Sigmoid colon (tissue), 6 donors: ENCODE measurements at regions not wholly inside any gene's neighbourhood (a gene's known extent, or its start where the extent isn't known, plus 50 kb on each side); places are given as distances from the start of the nearest gene placed in this dataset.

Experiments used
- DNase-seq: peaks from one replicate; pipeline ENCODE4 v3.0.0-alpha.2; 2019
- H3K27ac ChIP-seq, 4 donors: fragments of 200-600 bp; sonication (generic); one replicate each; pipeline ENCODE4 v1.5.1; 2016 to 2019; ENCODE audit warnings: mild to moderate bottlenecking in 1 of 4
- H3K27me3 ChIP-seq, 3 donors: fragments of 200-600 bp; sonication (generic); one replicate each; pipeline ENCODE4 v1.5.1; 2019; ENCODE audit warnings: mild to moderate bottlenecking in 1 of 3
- H3K36me3 ChIP-seq, 4 donors: fragments of 200-600 bp; sonication (generic); one replicate each; pipeline ENCODE4 v1.5.1; 2016 to 2019
- H3K4me1 ChIP-seq, 4 donors: fragments of 200-600 bp; sonication (generic); one replicate each; pipeline ENCODE4 v1.5.1; 2017 to 2019
- H3K4me3 ChIP-seq, 4 donors: fragments of 200-600 bp; sonication (generic); one replicate each; pipeline ENCODE4 v1.5.1; 2017 to 2019; ENCODE audit warnings: mild to moderate bottlenecking in 2 of 4, moderate library complexity in 1 of 4
- H3K9me3 ChIP-seq, 4 donors: fragments of 200-600 bp in 3 of 4; sonication (generic) in 3 of 4; one replicate each; pipeline versions ENCODE4 v1.5.1 to v1.6.1; 2013 to 2019
- CTCF ChIP-seq, 4 experiments: fragments of 450-650 bp in 3 of 4; fragments of 200-600 bp in 1 of 4; IDR thresholded peaks; one replicate each; pipeline ENCODE4 v1.5.1; 2016 to 2019; ENCODE audit warnings: antibody characterized with exemption in 4 of 4, mild to moderate bottlenecking in 3 of 4, moderate library complexity in 2 of 4
- EP300 ChIP-seq, 4 donors: sonication (generic); formaldehyde crosslinking; IDR thresholded peaks; one replicate each; pipeline ENCODE4 v1.6.1; 2017; ENCODE audit warnings: antibody characterized with exemption in 4 of 4
- POLR2A ChIP-seq, 2 donors: fragments of 450-650 bp; IDR thresholded peaks; one replicate each; pipeline ENCODE4 v1.6.1; 2016; ENCODE audit warnings: antibody characterized with exemption in 2 of 2, mild to moderate bottlenecking in 2 of 2, moderate library complexity in 2 of 2
- POLR2AphosphoS5 ChIP-seq, 4 donors: sonication (generic); formaldehyde crosslinking; IDR thresholded peaks; one replicate each; pipeline ENCODE4 v1.6.1; 2017; ENCODE audit warnings: antibody characterized with exemption in 4 of 4
- WGBS, 2 donors: extraction: QIAGEN DNeasy Blood & Tissue Kit; methylation state at CpG; one replicate each; pipeline ENCODE4 v1.1.7; 2013; 5-methylcytosine and 5-hydroxymethylcytosine counted together
- intact Hi-C: fragments of 100-400 bp; cut with DNase I; formaldehyde crosslinking; loops from one replicate; pipeline ENCODE4 v1.15.1; 2023
- donor health status: healthy with polysubstance abuse.
- donor health status: healthy.

DNA sequence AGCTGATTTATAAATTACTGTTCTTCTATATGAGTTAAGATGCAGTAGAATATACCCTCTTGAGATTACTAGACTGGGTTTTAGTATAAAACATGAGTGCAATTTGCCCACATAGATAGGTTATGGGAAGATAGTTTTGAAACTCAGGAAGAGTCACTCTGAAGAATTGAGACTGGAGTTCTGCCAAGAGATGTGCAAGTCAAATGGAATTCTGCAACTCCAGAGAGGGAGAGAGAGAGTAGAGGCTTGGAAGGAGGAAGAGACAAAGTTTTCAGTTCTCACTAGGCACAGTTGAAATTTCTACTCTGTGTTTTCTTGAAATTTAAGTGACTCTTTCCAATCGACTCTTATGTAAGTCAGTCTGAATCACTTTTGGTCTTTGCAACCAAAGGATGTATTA is 878.8 kb downstream of the TSN start:
- Histone ChIP-seq H3K4me1 (peaks cover 0 to 7% (median 0%) of the 10 kb centered on the region in 4 donors), H3K4me3 (no peak overlapping the region), H3K27me3 (no peaks in the 10 kb centered on the region), H3K36me3 (no peaks in the 10 kb centered on the region), H3K27ac (peak overlapping the region in 1 of 4 donors; percentile 23), H3K9me3 (no peaks in the 10 kb centered on the region)
- intact Hi-C loops = no loop called here
- TF ChIP-seq CTCF (IDR thresholded peaks at IDR 0.05) (no peak), EP300 (IDR thresholded peaks at IDR 0.05) (no peak), POLR2AphosphoS5 (IDR thresholded peaks at IDR 0.05) (no peak), POLR2A (IDR thresholded peaks at IDR 0.05) (no peak)
- WGBS, 2 donors = 74 to 78% methylated on average over 1 of the region's 1 CpG
- DNase-seq = no peak

- WGBS, 2 donors = 68 to 92% methylated on average over 2 of the region's 2 CpGs
Observed at GRCh38 chr2:122634920-122635319, 879.5 kb downstream of the TSN start.

GRCh38 chr2:122635686-122636085 is 880.2 kb downstream of the TSN start:
- Histone ChIP-seq H3K27ac (no peak overlapping the region), H3K4me3 (no peak overlapping the region), H3K4me1 (peaks cover 0 to 7% (median 0%) of the 10 kb centered on the region in 4 donors), H3K9me3 (no peaks in the 10 kb centered on the region), H3K36me3 (no peaks in the 10 kb centered on the region), H3K27me3 (no peaks in the 10 kb centered on the region)
- DNase-seq = no peak
- 48 to 51% methylated on average over 1 of the region's 1 CpG for WGBS, 2 donors
- intact Hi-C loops = no loop called here
- TF ChIP-seq EP300 (IDR thresholded peaks at IDR 0.05) (no peak), POLR2AphosphoS5 (IDR thresholded peaks at IDR 0.05) (no peak), CTCF (IDR thresholded peaks at IDR 0.05) (no peak), POLR2A (IDR thresholded peaks at IDR 0.05) (no peak)

More at GRCh38 chr2:122634920-122635319, 879.5 kb downstream of the TSN start:
- no peak for TF ChIP-seq EP300 (IDR thresholded peaks at IDR 0.05)
- no peak for TF ChIP-seq CTCF (IDR thresholded peaks at IDR 0.05)
- no peak for TF ChIP-seq POLR2AphosphoS5 (IDR thresholded peaks at IDR 0.05)
- no peak for TF ChIP-seq POLR2A (IDR thresholded peaks at IDR 0.05)
- Histone ChIP-seq H3K4me1 (peaks cover 0 to 7% (median 0%) of the 10 kb centered on the region in 4 donors), H3K9me3 (no peaks in the 10 kb centered on the region), H3K27me3 (no peaks in the 10 kb centered on the region), H3K27ac (peak overlapping the region in 1 of 4 donors; percentile 23), H3K36me3 (no peaks in the 10 kb centered on the region), H3K4me3 (no peak overlapping the region)
- intact Hi-C loops = no loop called here
- DNase-seq = no peak

GRCh38 chr2:122636097-122636496 is 880.6 kb downstream of the TSN start:
- DNase-seq = no peak
- H3K36me3 ChIP-seq = no peaks in the 10 kb centered on the region
- TF ChIP-seq EP300 (IDR thresholded peaks at IDR 0.05) = no peak
- TF ChIP-seq POLR2A (IDR thresholded peaks at IDR 0.05) = no peak
- TF ChIP-seq POLR2AphosphoS5 (IDR thresholded peaks at IDR 0.05) = no peak
- no peak for TF ChIP-seq CTCF (IDR thresholded peaks at IDR 0.05)
- peaks cover 0 to 7% (median 0%) of the 10 kb centered on the region in 4 donors for H3K4me1 ChIP-seq
- no peak overlapping the region for H3K27ac ChIP-seq
- H3K9me3 ChIP-seq = no peaks in the 10 kb centered on the region
- intact Hi-C loops = no loop called here
- H3K27me3 ChIP-seq = no peaks in the 10 kb centered on the region
- H3K4me3 ChIP-seq = no peak overlapping the region

- peaks cover 0 to 5% (median 0%) of the 10 kb centered on the region in 4 donors for H3K4me1 ChIP-seq
- H3K4me3 ChIP-seq = no peak overlapping the region
- no peaks in the 10 kb centered on the region for H3K9me3 ChIP-seq
- no peak for DNase-seq
- H3K36me3 ChIP-seq = no peaks in the 10 kb centered on the region
- H3K27me3 ChIP-seq = no peaks in the 10 kb centered on the region
- no peak overlapping the region for H3K27ac ChIP-seq
- WGBS, 2 donors = 12 to 41% methylated on average over 4 of the region's 4 CpGs
- TF ChIP-seq POLR2A (IDR thresholded peaks at IDR 0.05) = no peak
- no peak for TF ChIP-seq EP300 (IDR thresholded peaks at IDR 0.05)
- no peak for TF ChIP-seq CTCF (IDR thresholded peaks at IDR 0.05)
- no peak for TF ChIP-seq POLR2AphosphoS5 (IDR thresholded peaks at IDR 0.05)
- intact Hi-C loops = no loop called here
Observed at GRCh38 chr2:122639176-122639575, 883.7 kb downstream of the TSN start.
